Thyroid gland (tissue), 4 donors: ENCODE measurements at regions not wholly inside any gene's neighbourhood (a gene's known extent, or its start where the extent isn't known, plus 50 kb on each side); places are given as distances from the start of the nearest gene placed in this dataset.
A peak's percentile ranks its signal among the peaks of the same experiment; 100 is the strongest.

ENCODE experiments used
- DNase-seq, 2 donors: peaks; one replicate each; pipeline ENCODE4 v3.0.0-alpha.2; 2019
- H3K27ac ChIP-seq, 3 donors: fragments of 200-600 bp; sonication (generic); 1 replicate in 2 of 3; 2 replicates in 1 of 3; pipeline ENCODE4 v1.5.1; 2016 to 2019; ENCODE audit warnings: mild to moderate bottlenecking in 1 of 3, moderate library complexity in 1 of 3
- H3K27me3 ChIP-seq: fragments of 200-600 bp; sonication (generic); one replicate; pipeline ENCODE4 v1.5.1; 2019
- H3K36me3 ChIP-seq, 2 donors: fragments of 200-600 bp; sonication (generic); one replicate each; pipeline ENCODE4 v1.5.1; 2016 to 2019
- H3K4me1 ChIP-seq, 2 donors: fragments of 200-600 bp; sonication (generic); one replicate each; pipeline ENCODE4 v1.5.1; 2017 to 2019
- H3K4me3 ChIP-seq, 3 donors: fragments of 200-600 bp; sonication (generic); replicated peaks in 1 of 3; 1 replicate in 2 of 3; 2 replicates in 1 of 3; pipeline ENCODE4 v1.5.1; 2016; ENCODE audit warnings: mild to moderate bottlenecking in 1 of 3
- H3K9me3 ChIP-seq: fragments of 200-600 bp; sonication (generic); one replicate; pipeline ENCODE4 v1.5.1; 2017
- POLR2A ChIP-seq, 2 donors: fragments of 450-650 bp; IDR thresholded peaks; one replicate each; pipeline ENCODE4 v1.6.1; 2017; ENCODE audit warnings: antibody characterized with exemption in 2 of 2, mild to moderate bottlenecking in 2 of 2, moderate library complexity in 1 of 2
- WGBS, 2 donors: methylation state at CpG; one replicate each; pipeline ENCODE4 v1.1.5; 2017; 5-methylcytosine and 5-hydroxymethylcytosine counted together
- intact Hi-C: fragments of 100-400 bp; cut with DNase I; formaldehyde crosslinking; loops from one replicate; pipeline ENCODE4 v1.15.1; 2023
- TF ChIP-seq, protein P1 (sequence below), 6 experiments: fragments of 200-600 bp in 3 of 6; fragments of 450-650 bp in 3 of 6; sonication (generic) in 3 of 6; IDR thresholded peaks; one replicate each; pipeline ENCODE4 v1.5.1; 2016 to 2019; ENCODE audit warnings: antibody characterized with exemption in 6 of 6, mild to moderate bottlenecking in 2 of 6, inconsistent platforms in 1 of 6, moderate library complexity in 1 of 6

DNA sequence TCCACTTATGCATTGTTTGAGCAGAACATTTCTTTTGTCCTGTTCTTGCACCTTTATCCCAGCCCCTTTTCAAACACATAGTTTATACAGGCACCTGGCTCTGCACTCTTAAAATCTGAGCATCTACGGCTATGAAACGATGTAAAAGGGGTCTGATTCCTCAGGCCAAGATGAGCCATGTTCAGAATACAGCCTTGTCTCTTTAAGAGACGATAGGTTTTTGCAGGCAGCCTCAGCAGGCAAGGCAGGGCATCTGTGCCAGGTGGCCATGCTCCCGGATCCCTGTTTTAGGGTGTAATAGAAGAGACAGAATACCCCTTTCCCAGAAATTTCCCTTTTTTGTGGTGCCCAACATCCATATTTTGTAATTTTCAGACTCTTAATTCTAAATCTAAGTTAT is 89.1 kb upstream of the NFIB start:
- DNase-seq = no peak
- Histone ChIP-seq H3K4me3 (no peak overlapping the region), H3K36me3 (no peaks in the 10 kb centered on the region), H3K9me3 (no peaks in the 10 kb centered on the region), H3K4me1 (no peaks in the 10 kb centered on the region), H3K27ac (no peak overlapping the region), H3K27me3 (no peaks in the 10 kb centered on the region)
- intact Hi-C loops = no loop called here
- 72 to 75% methylated on average over 4 of the region's 4 CpGs for WGBS, 2 donors
- TF ChIP-seq POLR2A (IDR thresholded peaks at IDR 0.05) = no peak
- TF ChIP-seq, protein P1, sequence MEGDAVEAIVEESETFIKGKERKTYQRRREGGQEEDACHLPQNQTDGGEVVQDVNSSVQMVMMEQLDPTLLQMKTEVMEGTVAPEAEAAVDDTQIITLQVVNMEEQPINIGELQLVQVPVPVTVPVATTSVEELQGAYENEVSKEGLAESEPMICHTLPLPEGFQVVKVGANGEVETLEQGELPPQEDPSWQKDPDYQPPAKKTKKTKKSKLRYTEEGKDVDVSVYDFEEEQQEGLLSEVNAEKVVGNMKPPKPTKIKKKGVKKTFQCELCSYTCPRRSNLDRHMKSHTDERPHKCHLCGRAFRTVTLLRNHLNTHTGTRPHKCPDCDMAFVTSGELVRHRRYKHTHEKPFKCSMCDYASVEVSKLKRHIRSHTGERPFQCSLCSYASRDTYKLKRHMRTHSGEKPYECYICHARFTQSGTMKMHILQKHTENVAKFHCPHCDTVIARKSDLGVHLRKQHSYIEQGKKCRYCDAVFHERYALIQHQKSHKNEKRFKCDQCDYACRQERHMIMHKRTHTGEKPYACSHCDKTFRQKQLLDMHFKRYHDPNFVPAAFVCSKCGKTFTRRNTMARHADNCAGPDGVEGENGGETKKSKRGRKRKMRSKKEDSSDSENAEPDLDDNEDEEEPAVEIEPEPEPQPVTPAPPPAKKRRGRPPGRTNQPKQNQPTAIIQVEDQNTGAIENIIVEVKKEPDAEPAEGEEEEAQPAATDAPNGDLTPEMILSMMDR (IDR thresholded peaks at IDR 0.05) = no peak

DNA sequence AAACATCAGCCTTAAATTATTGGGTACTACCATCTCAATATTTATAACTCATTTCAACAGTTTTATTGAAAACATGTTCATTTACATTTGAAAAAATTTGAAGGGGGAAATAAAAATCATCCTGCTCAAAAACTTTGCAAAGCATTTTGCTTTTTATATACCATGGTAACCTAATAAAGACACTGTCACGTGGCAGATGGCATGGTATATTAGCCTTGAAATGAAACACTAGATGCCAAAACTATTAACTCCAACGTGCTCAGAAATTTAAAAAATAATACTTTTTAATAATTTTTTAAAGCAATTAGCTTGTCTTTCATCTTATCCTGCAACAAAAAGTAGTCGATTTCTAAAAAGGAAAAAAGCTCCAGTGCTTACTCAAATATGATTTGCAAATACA is 88.6 kb upstream of the NFIB start:
- Histone ChIP-seq H3K9me3 (no peaks in the 10 kb centered on the region), H3K27ac (no peak overlapping the region), H3K27me3 (no peaks in the 10 kb centered on the region), H3K4me1 (no peaks in the 10 kb centered on the region), H3K36me3 (no peaks in the 10 kb centered on the region), H3K4me3 (no peak overlapping the region)
- no peak for TF ChIP-seq POLR2A (IDR thresholded peaks at IDR 0.05)
- TF ChIP-seq, protein P1 (IDR thresholded peaks at IDR 0.05) = no peak
- WGBS, 2 donors = 87 to 91% methylated on average over 3 of the region's 3 CpGs
- no peak for DNase-seq
- intact Hi-C loops = no loop called here

DNA sequence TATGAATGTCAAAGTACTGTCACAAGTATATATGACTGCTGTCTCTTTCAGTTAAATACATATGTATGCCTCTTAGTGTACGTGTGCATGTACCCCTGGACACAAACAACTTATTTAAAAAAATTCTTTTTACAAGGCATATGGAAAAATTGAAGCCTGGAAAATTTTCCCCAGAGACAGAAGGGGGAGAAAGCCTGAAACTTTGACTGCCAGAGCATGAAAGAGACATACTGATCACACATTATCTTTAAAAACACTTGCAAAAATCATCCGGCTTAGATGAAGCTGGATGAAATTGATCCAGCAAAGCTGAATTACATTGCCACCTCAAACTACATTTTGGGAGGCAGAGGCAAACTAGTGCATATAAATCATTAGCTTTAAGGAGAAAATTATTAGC is 88.0 kb upstream of the NFIB start:
- H3K4me3 ChIP-seq = no peak overlapping the region
- no peak overlapping the region for H3K27ac ChIP-seq
- TF ChIP-seq, protein P1 (IDR thresholded peaks at IDR 0.05) = no peak
- TF ChIP-seq POLR2A (IDR thresholded peaks at IDR 0.05) = no peak
- intact Hi-C loops = no loop called here
- no peaks in the 10 kb centered on the region for H3K4me1 ChIP-seq
- no peaks in the 10 kb centered on the region for H3K9me3 ChIP-seq
- H3K36me3 ChIP-seq = no peaks in the 10 kb centered on the region
- 91 to 93% methylated on average over 2 of the region's 2 CpGs for WGBS, 2 donors
- DNase-seq = no peak
- H3K27me3 ChIP-seq = no peaks in the 10 kb centered on the region

DNA sequence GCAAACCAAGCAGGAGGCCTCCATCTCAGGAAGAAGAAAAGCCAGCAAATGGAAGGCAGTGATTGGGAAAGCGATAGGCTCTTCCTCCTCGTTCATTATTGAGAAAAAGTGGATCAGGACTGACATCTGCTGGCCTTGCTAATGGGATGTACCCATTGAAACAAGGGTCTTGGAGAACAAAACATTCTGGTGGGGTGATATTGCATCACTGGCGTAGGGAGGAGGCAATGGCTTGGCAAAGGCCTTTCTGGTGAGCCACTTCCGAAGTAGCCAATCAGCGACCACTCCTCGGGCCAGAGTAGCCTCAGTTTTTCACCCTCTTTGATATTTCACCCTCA is 86.7 kb upstream of the NFIB start:
- Histone ChIP-seq H3K27me3 (no peaks in the 10 kb centered on the region), H3K9me3 (no peaks in the 10 kb centered on the region), H3K4me1 (no peaks in the 10 kb centered on the region), H3K4me3 (no peak overlapping the region), H3K27ac (no peak overlapping the region), H3K36me3 (no peaks in the 10 kb centered on the region)
- DNase-seq = peak; percentile 11 to 26
- WGBS, 2 donors = 61 to 68% methylated on average over 6 of the region's 6 CpGs
- intact Hi-C loops = no loop called here
- TF ChIP-seq, protein P1 (IDR thresholded peaks at IDR 0.05) = peak in 4 of 6 experiments; percentile 28 to 42 (median 36)
- no peak for TF ChIP-seq POLR2A (IDR thresholded peaks at IDR 0.05)

DNA sequence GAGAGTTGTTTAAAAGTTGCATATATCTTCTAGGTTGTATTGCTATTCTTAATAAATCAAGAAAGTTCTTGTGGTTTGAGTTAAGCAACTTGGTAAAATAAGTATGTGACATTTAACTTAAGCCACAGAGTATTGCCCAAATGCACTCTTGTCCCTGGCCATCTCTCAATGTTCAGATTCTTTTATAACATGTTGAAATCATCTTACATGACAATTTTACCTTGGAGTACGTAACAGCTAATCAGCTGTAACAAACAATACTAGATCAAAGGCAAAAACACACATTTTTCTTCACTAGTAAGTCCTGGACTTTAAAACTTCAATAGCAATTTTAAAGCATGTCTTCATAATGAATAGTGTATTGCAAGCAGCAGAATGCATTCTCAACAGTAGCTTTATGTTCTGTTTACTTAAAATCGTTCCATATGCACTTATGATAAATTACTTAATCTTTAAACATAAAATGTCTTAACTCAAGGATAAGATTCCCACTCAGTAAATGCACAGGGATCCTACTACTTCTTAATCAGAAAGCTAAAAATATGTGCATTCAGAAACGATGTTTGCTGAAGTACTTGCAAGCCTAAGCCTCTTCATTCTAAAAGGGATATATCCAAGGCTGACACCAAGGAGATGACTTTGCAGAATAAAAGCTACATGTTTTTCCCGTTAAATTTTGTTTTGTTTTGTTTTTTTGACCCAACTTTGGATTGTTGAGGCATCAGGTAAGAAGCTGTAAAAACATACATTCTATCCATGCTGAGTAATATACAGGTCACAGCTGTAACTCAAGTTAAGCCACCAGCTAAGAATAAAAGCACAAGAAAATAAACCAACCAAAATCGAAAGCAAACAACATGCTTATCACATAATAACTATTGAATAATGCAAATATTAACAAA is 86.1 kb upstream of the NFIB start:
- H3K4me1 ChIP-seq = no peaks in the 10 kb centered on the region
- no peak overlapping the region for H3K27ac ChIP-seq
- 51 to 56% methylated on average over 5 of the region's 5 CpGs for WGBS, 2 donors
- DNase-seq = no peak
- H3K4me3 ChIP-seq = no peak overlapping the region
- H3K27me3 ChIP-seq = no peaks in the 10 kb centered on the region
- no peaks in the 10 kb centered on the region for H3K36me3 ChIP-seq
- intact Hi-C loops = no loop called here
- H3K9me3 ChIP-seq = no peaks in the 10 kb centered on the region
- TF ChIP-seq POLR2A (IDR thresholded peaks at IDR 0.05) = no peak
- TF ChIP-seq, protein P1 (IDR thresholded peaks at IDR 0.05) = no peak
